Neural cell (in vitro differentiated cells): ENCODE measurements at regions not wholly inside any gene's neighbourhood (a gene's known extent, or its start where the extent isn't known, plus 50 kb on each side); places are given as distances from the start of the nearest gene placed in this dataset.

Source experiments
- H2AFZ ChIP-seq: fragments of 200-600, 300-800 bp; sonication (generic), shearing (Covaris generic); 2 replicates; pipeline ENCODE4 v1.6.0; 2014; ENCODE audit warnings: low read depth, mild to moderate bottlenecking, antibody characterized with exemption, low read length, moderate library complexity
- H3F3A ChIP-seq: fragments of 200-600 bp; shearing (Covaris generic); 2 replicates; pipeline ENCODE4 v1.6.1; 2016; ENCODE audit warnings: mild to moderate bottlenecking, moderate library complexity, mixed read lengths, antibody characterized with exemption, low read length; ENCODE audit not compliant: insufficient read depth, poor library complexity, severe bottlenecking
- H3K27ac ChIP-seq: fragments of 200-600, 300-800 bp; sonication (generic), shearing (Covaris generic); 2 replicates; pipeline ENCODE4 v1.5.1; 2014; ENCODE audit warnings: mild to moderate bottlenecking, low read length, moderate library complexity
- H3K27me3 ChIP-seq: fragments of 300-800, 200-600 bp; sonication (generic), shearing (Covaris generic); 2 replicates; pipeline ENCODE4 v1.6.0; 2014; ENCODE audit warnings: mild to moderate bottlenecking, low read depth, low read length, moderate library complexity; ENCODE audit not compliant: insufficient read depth
- H3K36me3 ChIP-seq: fragments of 300-800, 200-600 bp; sonication (generic), shearing (Covaris generic); 2 replicates; pipeline ENCODE4 v1.5.1; 2014; ENCODE audit warnings: mild to moderate bottlenecking, antibody characterized with exemption, low read length, moderate library complexity; ENCODE audit not compliant: insufficient read depth
- H3K4me2 ChIP-seq: fragments of 300-800, 200-600 bp; sonication (generic), shearing (Covaris generic); 2 replicates; pipeline ENCODE4 v1.6.0; 2014; ENCODE audit warnings: mild to moderate bottlenecking, low read length
- H3K4me3 ChIP-seq: fragments of 300-800, 200-600 bp; sonication (generic), shearing (Covaris generic); 2 replicates; pipeline ENCODE4 v1.5.1; 2014; ENCODE audit warnings: mild to moderate bottlenecking, low read length, moderate library complexity
- H3K79me2 ChIP-seq: fragments of 200-600 bp; shearing (Covaris generic); replicated peaks from 2 replicates; pipeline ENCODE4 v1.6.0; 2014; ENCODE audit warnings: mild to moderate bottlenecking, low read length, moderate library complexity; ENCODE audit not compliant: insufficient read depth
- H3K9ac ChIP-seq: fragments of 300-800, 200-600 bp; sonication (generic), shearing (Covaris generic); 2 replicates; pipeline ENCODE4 v1.6.1; 2016; ENCODE audit warnings: mild to moderate bottlenecking, low read length, mixed read lengths
- H3K9me2 ChIP-seq: fragments of 200-600 bp; shearing (Covaris generic); 2 replicates; pipeline ENCODE4 v1.6.1; 2016; ENCODE audit warnings: mild to moderate bottlenecking, low read length, mixed read lengths; ENCODE audit not compliant: insufficient read depth
- H3K9me3 ChIP-seq: fragments of 200-600, 300-800 bp; sonication (generic), shearing (Covaris generic); 2 replicates; pipeline ENCODE4 v1.6.1; 2016; ENCODE audit warnings: mild to moderate bottlenecking, mixed run types, low read length, moderate library complexity, mixed read lengths
- H4K20me1 ChIP-seq: fragments of 200-600 bp; shearing (Covaris generic); 2 replicates; pipeline ENCODE4 v1.6.1; 2016; ENCODE audit warnings: mild to moderate bottlenecking, mixed run types; ENCODE audit not compliant: insufficient read depth
- EP300 ChIP-seq: fragments of 450-650 bp; conservative IDR thresholded peaks from 2 replicates; pipeline ENCODE4 v1.6.1; 2014; ENCODE audit warnings: antibody characterized with exemption, mild to moderate bottlenecking, moderate library complexity; ENCODE audit not compliant: poor library complexity, severe bottlenecking
- EZH2 ChIP-seq: fragments of 200-600, 300-800 bp; shearing (Covaris generic), sonication (generic); IDR thresholded peaks from 2 replicates; pipeline ENCODE4 v1.6.1; 2014; ENCODE audit warnings: antibody characterized with exemption, low read length, borderline replicate concordance, mild to moderate bottlenecking; ENCODE audit not compliant: insufficient read depth, poor library complexity, severe bottlenecking
- MXI1 ChIP-seq: fragments of 450-650 bp; conservative IDR thresholded peaks from 2 replicates; pipeline ENCODE4 v1.6.1; 2014; ENCODE audit warnings: antibody characterized with exemption, mild to moderate bottlenecking; ENCODE audit not compliant: poor library complexity, severe bottlenecking
- POLR2AphosphoS5 ChIP-seq: IDR thresholded peaks from 2 replicates; pipeline ENCODE4 v1.6.1; 2012
- RAD21 ChIP-seq: fragments of 450-650 bp; conservative IDR thresholded peaks from 2 replicates; pipeline ENCODE4 v1.6.1; 2014; ENCODE audit warnings: antibody characterized with exemption, mild to moderate bottlenecking, moderate library complexity
- SMC3 ChIP-seq: fragments of 450-650 bp; conservative IDR thresholded peaks from 2 replicates; pipeline ENCODE4 v1.6.1; 2014; ENCODE audit warnings: antibody characterized with exemption, mild to moderate bottlenecking, moderate library complexity; ENCODE audit not compliant: poor library complexity
- TAF1 ChIP-seq: IDR thresholded peaks from 2 replicates; pipeline ENCODE4 v1.6.1; 2012; ENCODE audit warnings: low read depth
- TF ChIP-seq, protein P1 (sequence below): fragments of 450-650 bp; IDR thresholded peaks from 2 replicates; pipeline ENCODE4 v1.5.1; 2014; ENCODE audit warnings: antibody characterized with exemption, mild to moderate bottlenecking, moderate library complexity; ENCODE audit not compliant: poor library complexity, severe bottlenecking
- TF ChIP-seq, protein P2 (sequence below): IDR thresholded peaks from 2 replicates; pipeline ENCODE4 v1.6.1; 2012; ENCODE audit warnings: borderline replicate concordance

DNA sequence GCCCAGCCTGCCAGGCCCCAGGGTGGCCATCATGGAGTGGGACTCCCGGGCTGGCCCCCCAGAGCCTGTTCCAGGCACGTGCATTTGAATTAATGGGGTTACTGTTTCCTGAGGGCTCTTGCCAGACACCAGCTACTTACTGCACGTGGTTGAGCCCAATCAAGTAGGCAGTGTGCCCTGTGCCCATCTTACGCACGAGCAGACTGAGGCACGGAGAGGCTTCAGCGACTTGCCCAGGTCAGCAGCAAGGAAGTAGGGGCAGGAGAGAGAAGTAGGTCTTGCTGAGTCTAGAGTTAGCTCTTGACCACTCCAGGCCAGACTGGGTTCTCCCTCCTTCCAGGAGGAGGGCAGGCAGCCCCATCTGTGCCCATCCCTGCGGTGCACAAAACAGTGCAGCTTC lies 67.7 kb downstream of the DIO3 start:
- Histone ChIP-seq H3F3A (peaks cover 5% of the 10 kb centered on the region), H3K4me3 (no peak overlapping the region), H3K79me2 (no peaks in the 10 kb centered on the region), H2AFZ (no peak overlapping the region), H3K27me3 (no peaks in the 10 kb centered on the region), H3K9ac (peak overlapping the region; percentile 32), H3K36me3 (no peaks in the 10 kb centered on the region), H4K20me1 (no peaks in the 10 kb centered on the region), H3K4me2 (no peak overlapping the region), H3K27ac (peak overlapping the region; percentile 19), H3K9me2 (no peaks in the 10 kb centered on the region), H3K9me3 (no peaks in the 10 kb centered on the region)
- TF ChIP-seq RAD21 (no peak), SMC3 (no peak), POLR2AphosphoS5 (no peak), MXI1 (no peak), EZH2 (no peak), EP300 (no peak), TAF1 (no peak)
- TF ChIP-seq, protein P1, sequence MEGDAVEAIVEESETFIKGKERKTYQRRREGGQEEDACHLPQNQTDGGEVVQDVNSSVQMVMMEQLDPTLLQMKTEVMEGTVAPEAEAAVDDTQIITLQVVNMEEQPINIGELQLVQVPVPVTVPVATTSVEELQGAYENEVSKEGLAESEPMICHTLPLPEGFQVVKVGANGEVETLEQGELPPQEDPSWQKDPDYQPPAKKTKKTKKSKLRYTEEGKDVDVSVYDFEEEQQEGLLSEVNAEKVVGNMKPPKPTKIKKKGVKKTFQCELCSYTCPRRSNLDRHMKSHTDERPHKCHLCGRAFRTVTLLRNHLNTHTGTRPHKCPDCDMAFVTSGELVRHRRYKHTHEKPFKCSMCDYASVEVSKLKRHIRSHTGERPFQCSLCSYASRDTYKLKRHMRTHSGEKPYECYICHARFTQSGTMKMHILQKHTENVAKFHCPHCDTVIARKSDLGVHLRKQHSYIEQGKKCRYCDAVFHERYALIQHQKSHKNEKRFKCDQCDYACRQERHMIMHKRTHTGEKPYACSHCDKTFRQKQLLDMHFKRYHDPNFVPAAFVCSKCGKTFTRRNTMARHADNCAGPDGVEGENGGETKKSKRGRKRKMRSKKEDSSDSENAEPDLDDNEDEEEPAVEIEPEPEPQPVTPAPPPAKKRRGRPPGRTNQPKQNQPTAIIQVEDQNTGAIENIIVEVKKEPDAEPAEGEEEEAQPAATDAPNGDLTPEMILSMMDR = no peak
- TF ChIP-seq, protein P2, sequence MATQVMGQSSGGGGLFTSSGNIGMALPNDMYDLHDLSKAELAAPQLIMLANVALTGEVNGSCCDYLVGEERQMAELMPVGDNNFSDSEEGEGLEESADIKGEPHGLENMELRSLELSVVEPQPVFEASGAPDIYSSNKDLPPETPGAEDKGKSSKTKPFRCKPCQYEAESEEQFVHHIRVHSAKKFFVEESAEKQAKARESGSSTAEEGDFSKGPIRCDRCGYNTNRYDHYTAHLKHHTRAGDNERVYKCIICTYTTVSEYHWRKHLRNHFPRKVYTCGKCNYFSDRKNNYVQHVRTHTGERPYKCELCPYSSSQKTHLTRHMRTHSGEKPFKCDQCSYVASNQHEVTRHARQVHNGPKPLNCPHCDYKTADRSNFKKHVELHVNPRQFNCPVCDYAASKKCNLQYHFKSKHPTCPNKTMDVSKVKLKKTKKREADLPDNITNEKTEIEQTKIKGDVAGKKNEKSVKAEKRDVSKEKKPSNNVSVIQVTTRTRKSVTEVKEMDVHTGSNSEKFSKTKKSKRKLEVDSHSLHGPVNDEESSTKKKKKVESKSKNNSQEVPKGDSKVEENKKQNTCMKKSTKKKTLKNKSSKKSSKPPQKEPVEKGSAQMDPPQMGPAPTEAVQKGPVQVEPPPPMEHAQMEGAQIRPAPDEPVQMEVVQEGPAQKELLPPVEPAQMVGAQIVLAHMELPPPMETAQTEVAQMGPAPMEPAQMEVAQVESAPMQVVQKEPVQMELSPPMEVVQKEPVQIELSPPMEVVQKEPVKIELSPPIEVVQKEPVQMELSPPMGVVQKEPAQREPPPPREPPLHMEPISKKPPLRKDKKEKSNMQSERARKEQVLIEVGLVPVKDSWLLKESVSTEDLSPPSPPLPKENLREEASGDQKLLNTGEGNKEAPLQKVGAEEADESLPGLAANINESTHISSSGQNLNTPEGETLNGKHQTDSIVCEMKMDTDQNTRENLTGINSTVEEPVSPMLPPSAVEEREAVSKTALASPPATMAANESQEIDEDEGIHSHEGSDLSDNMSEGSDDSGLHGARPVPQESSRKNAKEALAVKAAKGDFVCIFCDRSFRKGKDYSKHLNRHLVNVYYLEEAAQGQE = no peak

DNA sequence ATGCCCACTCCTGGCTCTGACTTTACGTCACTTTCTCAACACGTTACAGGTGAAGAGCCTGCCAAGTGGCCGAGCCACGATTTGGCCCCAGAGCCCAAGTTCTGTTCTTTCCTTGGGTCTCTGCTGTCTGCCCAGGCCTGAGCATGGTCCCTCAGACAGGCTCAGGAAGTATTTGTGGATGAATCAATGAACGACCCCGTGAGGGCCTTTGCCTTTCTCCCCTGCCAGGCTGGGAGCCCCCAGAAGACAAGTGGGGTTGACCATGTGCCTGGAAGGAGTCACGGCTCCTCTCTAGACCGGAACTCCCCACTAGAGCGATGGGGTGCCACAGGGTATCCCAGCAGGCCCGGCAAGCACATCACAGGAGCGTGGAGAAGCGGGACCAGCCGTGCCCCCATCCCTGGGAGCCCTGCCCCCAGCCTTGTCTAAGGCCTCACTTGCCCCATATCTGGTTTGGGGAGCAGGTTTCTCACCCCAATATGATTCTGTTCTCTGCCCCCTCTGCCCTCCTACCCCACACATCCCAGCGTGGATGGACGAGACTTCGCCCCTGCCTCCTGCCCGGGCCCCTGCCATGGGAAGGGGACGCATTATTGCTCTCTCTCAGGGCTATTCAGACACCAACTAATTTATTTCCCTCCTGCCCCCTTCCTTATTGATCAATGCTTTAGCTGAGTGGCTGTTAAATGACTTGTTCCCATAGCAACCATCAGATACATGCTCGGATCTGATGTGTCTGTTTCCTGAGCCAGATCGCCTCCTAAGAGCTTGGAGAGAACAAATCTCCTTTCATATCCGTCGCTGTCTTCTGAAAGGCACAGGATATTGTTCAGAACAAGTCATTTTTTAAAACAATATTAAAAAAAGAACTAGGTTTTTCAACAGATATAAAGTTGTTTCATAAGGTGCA lies 69.0 kb downstream of the DIO3 start:
- no peaks in the 10 kb centered on the region for H3K9me2 ChIP-seq
- TF ChIP-seq POLR2AphosphoS5 (peak; percentile 51), RAD21 (no peak), MXI1 (peak; percentile 25), TAF1 (no peak), EP300 (no peak), EZH2 (no peak), SMC3 (no peak)
- TF ChIP-seq, protein P2 = peak; percentile 16
- TF ChIP-seq, protein P1 = no peak
- H3K4me2 ChIP-seq = peak overlapping the region; percentile 37
- H3K9ac ChIP-seq = peak overlapping the region; percentile 41
- no peaks in the 10 kb centered on the region for H3K27me3 ChIP-seq
- no peak overlapping the region for H2AFZ ChIP-seq
- no peaks in the 10 kb centered on the region for H3K79me2 ChIP-seq
- H4K20me1 ChIP-seq = no peaks in the 10 kb centered on the region
- H3K9me3 ChIP-seq = no peaks in the 10 kb centered on the region
- peaks cover 5% of the 10 kb centered on the region for H3F3A ChIP-seq
- H3K27ac ChIP-seq = peak overlapping the region; percentile 77
- peak overlapping the region; percentile 38 for H3K4me3 ChIP-seq
- H3K36me3 ChIP-seq = no peaks in the 10 kb centered on the region
